SKM-1 treated with dmso at 0.1 percent for 144 hours (cell line): ENCODE measurements at regions not wholly inside any gene's neighbourhood (a gene's known extent, or its start where the extent isn't known, plus 50 kb on each side); places are given as distances from the start of the nearest gene placed in this dataset.

ENCODE experiments used
- DNase-seq: peaks from one replicate; lab custom pipeline; 2025; ENCODE audit not compliant: unreplicated experiment; lab: John Stamatoyannopoulos, UW

DNA sequence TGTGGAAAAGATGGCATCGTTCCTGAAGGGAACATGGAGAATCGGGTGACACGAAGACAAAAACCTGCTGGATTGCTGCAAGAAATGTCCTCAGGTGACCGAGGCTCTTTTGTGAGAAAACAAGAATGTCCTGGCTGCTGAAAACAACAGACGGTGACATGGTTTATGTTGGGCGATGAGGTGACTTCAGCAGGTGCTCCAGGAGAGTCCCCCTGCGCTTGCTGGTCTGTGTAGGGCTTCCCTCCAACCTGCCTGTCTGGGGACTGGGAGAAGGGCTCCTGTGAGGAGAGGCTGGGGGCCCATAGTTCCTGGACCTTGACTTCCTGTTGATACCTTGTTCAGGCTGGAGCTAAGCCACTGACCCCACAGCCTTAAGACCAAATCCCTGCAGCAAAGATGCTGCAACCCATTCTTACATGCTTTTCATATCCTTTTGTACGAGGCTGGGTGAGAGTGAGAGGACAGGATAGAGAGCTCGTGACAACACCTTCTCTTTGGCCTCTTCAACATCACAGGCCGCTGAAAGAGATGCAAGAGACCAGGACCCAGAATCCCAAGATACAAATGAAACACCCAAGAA is 134.8 kb downstream of the CD83 start:
- no peak for DNase-seq

DNA sequence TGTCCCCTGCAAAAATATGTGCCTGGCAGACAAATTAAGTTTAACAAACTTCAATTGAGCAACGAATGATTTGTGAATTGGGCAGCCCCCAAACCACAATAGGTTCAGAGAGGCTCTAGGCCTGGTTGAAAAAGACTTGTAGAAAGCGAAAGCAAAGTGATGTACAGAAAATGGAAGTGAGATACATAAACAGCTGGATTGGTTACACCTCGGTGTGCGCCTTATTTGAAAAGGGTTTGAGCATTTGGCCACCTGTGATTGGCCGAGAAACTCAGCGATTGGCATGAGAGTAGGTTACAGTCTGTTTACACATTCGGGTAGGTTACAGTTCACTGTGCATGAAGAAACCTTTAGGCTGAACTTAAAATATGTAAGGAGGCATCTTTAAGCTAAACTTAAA is 136.9 kb downstream of the CD83 start:
- no peak for DNase-seq

DNA sequence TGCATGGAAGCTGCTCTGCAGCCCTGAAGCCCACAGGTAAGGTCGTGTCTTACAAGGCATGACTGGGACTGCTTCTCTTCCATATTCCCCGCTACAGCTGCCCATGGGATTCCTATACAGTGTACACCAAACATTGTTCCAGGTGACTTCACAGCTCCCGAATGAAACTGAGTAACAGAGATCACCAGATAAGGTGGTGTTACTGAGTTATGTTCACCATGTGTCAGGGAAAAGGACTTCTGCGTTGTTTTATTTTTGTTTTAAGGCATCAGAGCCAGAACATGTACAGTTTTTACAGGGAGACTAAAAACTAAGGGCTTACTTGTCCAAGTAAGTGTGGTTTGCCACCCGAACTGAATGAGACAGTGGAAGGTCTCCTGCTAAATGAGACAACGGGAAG is 138.3 kb downstream of the CD83 start:
- no peak for DNase-seq

DNA sequence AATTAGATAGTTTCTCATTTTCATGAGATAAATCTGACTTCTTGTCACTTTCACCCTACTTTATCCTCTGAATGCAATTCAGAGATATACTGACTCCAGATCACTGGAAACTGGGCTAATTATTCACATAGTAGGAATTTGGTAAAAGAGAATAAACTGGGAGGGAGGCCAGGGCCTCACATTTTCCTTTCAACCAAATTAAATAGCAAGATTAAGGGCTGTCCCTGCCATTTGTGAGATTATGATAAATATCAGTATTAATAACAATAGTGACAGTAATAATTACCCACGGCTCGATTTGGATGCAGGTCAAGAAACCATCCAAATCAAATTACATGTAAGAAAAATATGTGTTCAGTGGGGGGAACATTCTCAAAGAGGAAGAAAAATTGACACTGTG is 140.5 kb downstream of the CD83 start:
- no peak for DNase-seq

DNA sequence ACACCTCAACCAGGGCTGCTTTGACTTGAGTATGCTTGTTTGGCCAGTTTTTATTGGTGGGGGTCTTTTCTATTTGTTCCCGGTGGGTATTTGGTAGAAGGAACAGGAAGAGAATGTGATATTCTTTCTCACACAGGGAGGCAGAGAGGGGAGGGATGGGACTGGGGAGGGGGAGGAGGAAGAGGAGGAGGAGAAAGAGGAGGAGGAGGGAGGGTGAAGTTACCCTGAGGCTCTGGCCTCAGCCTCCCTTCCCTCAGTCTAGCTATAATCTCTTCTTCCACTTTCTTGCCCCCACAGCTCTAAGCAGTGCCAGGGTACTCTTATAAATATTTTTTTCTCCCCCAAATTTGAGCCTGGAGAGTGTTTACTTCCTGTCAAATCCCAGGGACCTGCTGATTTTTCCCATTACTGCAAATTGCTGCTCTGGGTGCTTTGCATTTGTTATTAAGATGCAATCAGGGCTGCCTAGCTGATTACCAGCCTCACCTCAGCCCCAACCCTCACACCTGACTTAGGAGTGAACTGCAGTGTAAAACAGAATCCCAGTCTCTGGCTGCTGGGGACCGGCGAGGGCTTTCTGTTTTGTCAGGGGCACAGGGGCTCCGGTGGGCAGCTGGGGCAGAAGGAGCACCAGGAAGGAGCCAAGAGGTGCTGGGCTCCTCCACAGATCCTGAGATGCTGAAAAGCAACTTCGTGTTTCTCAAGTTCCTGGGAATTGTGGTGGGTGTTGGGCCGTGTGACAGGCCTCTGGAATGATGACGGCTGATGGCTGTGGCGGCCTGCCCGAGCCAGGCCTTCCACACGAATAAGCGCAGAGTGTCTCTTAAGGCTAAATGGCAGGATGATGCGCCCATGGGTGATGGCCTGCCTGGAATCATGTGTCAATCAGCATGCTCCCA is 141.4 kb downstream of the CD83 start:
- DNase-seq: no peak

DNA sequence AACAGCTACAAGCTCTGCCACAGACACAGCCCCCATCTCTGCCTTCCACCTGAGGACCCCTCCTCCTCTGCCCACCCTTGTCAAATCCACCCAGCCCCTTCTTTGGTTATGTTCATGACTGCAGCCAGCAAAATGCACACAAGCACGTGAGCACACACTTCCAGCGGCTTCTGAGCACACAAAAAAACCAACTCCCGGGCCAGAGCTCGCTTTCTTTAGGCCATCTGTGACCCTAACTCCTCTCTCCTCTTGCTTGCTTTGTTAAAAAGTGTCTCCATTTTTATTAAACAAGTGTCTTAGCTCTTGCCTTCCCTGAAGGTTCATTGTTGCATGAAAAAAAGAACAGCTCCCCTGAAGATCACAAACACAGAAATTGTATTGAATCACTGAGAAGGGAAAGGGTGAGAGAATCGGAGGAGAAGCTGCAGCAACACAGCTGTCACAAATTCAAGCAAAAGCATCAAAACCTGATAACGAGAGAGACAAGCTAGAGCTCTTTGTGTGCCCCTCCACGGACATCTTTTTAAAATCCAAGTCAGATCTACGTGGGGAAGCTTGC is 142.1 kb downstream of the CD83 start:
- no peak for DNase-seq

DNA sequence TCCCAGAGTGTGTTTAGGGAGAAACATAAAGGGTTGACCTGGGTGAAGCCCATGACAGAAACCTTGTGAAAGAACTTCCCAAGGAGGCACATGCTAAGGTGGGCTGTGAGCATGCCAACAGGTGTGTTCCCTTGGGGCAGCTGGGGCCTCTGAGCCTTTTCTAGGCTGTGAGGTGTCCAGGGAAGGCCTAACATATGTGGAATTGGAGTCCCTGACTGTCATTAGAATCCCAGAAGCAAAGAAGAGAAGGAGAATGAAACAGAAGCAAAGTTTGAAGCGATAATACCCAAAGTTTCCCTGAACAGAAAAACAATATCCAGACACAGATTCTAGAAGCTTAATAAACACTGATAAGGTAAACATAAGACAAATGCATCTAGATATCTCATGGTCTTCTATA is 143.3 kb downstream of the CD83 start:
- no peak for DNase-seq

DNA sequence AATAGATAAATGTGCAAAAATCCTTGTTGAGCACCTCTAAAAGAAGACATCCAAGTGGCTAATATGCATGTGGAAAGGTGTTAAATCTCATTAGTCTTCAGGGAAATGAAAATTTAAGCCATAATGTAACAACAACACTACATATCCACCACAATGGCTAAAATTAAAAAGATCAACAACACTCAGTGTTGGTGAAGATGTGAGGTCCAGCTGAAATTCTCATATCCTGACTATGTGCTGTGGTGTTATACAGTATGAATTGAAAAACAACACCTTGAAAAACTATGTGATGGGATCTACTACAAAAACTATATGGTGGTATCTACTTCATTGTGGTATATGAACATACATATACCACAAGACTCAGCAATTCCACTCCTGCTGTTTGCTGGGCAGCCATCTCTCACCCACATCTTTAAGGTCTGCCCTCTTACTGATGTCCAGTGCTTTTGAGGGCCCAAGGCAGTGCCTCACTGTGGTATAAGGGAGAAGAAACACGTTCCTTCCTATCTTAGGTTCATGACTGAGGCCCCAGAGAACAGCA is 146.4 kb downstream of the CD83 start:
- DNase-seq: no peak

DNA sequence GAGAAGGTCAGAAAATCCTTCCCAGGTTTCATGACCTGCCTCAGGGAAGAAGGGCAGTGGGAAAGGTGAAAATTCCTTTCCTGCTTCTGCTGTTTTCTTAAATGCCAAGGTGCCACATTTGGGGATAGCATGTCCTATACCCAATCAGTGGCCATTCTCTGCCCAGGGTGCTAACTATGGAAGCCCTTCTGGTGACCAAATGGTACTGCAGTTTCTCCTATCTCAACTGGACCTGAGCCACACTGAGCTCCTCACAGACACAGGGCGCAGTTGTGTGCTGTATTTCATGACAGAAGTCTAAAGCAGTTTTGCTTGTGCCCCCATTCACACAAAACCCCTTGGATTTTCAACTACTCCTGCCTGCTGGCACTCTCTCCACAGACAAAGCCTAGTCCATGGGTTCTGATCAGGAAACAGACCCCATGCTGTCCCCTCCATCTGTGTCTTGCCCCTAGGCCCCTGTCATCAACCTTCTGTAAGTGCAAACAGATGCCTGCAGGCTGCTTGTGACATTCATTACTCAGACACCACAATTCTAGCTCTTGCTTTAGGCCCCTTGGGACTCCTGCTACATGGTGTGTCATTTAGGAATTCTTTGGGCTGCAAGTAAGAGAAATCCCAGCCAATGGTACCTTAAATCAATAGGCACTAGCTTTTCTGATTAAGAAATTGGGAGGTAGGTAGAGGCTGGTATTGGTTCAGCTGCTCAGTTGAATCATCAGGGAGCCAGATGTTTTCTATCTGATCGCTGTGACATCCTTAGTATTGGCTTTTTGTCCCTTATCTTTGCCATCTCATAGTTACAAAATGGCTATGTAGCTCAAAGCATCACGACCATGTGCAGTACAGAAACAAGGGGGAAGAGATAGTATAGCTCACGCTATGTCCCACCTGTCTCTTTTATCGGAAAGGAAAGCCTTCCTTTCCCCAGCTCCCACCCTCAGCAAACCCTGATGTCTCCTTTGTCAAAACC is 147.8 kb downstream of the CD83 start:
- no peak for DNase-seq

DNA sequence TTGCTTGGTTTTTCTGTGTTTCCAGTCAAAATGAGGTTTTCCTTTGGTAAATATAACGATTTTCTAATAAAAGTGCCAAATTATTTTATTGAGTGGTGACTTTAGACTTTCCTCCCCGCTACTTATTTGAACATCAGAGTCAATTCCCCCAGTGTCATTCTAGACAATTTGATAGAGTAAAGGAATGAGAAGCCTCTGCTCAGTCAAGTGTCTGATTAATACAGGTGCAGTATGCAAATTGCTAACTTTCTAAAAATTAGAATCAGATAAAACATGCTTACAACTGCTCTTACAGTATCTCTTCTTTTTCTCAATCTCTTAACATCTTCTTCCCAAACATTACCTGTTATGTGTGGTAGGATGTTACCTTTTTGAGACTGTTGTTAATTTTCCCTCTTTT is 148.7 kb downstream of the CD83 start:
- no peak for DNase-seq

DNA sequence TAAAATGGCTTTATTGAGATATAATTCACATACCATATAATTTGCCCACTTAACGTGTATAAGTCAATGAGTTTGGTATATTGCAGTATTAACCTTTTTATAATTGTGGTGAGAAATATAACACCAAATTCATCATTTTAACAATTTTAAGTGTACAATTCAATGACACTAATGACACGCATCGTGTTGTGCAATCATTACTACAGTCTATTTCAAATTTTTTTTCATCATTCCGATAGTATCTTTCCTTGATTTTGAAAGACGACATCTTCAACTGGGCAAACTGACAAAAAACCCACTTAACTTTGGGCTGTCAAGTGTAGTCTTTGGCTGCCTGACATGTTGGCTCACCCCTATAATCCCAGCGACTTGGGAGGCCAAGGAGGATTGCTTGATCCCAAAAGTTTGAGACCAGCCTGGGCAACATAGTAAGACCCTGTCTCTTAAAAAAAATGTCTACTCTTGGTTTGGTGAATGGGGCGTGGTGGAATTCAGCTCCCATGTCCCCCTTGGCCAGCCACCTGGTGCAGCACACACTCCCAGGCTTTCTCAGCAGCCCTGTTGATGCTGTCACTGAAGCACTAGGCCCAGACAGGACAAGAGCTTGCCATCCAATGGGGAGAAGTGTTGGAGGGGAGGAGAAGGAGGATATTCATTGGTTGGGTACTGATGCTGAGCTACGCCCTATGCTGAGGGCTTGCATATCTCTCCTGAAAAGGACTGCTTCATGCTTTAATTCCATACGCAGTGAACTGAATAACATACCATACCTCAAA is 150.5 kb downstream of the CD83 start:
- no peak for DNase-seq

DNA sequence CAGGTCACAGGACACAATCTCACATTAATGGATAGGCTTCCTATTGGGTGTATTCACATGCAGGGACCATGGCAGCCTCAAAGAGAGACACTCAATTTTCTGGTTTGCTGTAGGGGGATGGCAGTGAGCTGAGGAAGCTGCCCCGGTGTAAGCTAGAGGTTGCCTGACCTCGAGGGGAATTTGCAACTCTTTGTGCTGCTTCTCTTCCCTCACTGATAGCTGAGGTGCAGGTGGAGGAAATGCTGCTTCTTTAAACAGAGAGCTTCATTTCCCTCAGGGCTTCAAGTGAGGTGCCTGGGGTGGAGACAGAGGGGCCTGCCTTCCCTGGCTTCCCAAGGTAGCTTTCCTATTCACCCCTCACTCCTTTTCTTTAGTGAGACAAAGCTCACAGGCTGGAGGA is 151.9 kb downstream of the CD83 start:
- DNase-seq: no peak

DNA sequence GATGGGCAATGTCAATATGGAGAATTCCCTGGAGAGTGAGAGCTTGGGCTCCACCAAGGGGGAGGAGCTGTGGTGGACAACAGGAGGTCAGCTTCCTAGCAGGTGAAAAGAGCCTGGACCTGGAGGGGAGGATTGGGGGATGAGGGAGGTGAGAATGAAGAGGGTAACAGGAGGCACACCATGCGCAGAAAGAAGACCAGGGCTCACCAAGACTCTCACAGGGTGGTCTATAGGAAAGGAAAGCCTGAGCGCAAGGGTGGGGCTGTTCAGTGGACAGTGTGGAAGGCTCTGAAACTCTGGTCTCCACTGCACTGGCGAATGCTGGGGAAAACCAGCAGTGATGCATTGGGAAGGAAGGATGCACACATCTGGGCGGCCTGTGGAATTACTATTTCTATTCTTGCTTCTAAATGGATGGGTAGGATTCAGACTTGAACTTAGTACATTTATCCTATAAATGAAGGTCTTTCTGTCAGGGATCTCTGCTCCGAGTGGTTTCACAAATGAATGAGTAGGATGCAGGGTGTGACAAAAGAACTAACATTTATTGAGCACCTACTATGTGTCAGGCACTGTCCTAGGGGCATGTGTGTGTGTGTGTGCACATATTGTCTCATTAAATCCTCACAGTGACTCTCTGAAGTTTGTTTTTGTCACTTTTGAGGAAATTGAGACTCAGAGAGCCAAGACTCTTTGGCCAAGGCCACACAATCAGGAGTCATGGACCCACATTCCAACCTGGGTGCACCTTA is 152.7 kb downstream of the CD83 start:
- no peak for DNase-seq

DNA sequence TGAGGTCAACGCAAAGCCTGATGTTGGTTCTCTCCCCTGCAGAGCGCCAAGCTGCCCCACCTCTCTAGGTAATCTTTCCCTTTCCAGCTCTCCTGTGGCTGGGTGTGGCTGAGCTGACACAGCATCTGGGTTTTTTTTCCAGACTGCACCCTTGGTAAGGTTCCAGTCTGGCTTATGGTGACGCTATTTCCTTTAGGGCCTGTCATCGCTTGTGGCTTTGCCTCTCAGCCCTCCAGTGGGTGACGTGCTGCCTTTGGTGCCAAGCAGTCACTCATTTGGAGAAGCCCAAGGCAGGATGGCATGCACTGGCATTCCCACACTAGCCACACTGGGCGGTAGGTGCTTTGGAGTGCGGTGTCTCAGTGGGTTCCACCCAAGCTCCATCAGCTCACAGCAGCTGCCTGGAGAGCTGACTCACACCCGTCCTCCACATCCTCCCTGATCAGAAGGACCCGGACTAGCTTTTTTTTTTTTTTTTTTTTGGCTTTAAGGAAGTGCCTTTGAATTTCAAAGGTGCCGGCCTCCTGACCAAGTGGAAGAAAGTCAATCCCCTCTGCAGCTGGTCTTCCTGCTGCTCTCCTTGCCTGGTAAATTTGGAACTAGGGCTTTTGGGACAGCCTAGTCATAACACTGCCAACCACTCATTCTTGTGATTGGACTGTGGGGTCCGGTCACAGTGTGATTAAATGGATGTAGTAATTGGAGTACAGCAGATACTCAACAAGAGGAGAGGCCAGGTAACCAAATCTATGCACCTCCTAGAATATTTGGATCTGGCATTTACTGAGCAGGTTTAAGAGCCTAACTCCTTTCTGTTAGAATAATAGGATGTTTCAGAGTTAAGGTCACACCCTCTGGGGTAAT is 153.6 kb downstream of the CD83 start:
- DNase-seq: no peak

DNA sequence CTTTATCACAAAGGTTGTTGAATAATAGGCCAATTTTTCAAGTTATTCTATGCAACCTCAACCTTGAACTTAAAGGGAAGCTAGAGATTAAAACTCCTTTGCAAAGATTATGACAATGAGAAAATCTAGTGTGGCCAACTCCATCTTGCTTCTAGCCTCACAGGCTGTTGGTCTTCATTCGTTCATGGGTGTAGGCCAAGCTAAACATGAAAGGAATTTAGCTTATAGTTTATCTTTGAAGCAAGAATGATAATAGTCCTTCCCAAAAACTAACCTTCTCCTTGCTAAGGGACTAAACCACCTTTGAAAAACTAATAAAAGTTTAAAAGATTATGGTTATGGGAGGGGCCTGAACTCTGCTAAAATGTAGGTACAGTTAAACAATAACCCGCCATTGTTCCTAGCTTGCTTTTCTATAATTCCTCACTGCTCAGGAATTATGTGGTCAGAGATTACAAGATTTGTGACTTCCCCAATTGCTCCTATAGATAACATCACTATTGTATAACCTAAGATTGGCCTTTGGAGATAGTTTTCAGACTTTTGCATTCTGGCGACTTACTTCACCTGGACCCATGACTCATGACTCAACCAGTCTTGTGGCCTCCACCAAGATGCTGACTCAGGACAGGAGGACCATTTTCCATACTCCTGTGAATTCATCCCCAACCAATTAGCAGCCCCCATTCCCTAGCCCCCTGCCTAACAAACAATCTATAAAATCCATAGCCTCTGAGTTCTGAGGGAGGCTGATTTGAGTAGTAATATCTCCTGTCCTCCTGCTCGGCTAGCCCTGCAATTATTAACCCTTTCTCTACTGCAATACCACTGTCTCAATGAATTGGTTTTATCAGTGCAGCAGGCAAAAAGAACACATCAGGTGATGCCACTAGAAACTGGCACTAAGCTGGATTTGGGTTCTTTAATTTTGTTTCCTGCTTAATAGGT is 154.5 kb downstream of the CD83 start:
- no peak for DNase-seq

DNA sequence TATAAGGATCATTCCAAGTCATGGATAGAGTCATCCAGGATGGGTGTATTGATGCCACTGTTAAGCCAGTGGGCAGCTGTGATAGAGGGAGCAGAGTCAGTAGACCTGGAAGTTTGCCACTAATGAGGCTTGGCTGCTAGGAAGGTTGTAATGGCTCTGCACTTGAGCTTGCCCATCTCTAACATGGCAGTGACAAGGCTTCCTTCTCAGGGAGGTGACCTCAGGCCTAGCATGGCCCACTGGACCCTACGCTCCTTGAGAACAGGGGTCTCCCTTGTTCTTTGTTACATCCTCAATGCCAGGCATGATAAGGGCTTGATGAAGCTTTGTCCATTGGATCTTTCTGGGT is 155.1 kb downstream of the CD83 start:
- no peak for DNase-seq

DNA sequence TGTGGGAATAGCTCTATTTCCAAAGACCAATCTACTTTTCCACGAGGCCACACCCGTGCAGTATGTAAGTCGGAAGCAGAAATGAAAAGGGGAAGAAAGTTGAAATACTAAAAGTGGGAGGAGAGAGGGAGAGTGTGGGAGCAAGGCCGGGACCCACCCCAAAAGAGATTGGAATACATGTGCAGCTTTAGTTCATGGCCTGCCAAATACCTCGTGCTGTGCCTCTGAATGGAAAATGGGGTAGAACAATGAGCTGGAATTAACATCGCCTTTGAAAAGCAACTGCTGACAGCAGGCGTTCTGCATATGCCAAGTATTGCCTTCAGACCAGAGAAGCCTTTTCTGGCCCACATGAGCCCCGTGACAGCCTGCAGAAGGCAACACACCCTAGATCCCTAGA is 155.6 kb downstream of the CD83 start:
- no peak for DNase-seq

DNA sequence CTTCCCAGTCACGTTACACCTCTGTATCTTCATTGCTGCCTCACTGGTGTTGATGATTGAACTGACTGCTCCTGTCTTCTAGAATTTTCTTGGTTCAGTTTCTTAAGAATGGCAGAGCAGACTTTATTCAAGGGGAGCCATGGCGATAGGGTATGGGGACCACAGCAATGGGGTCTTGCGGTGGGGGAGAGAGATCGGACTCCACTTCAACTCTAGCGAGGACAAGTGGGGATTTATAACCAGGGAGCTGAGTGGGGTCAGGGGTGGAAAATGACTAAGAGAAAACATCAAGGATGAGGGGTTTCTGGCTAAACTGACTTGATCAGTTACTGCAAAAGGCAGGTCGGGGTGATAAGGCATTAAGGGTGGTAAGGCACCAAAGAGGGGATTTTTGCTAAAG is 156.4 kb downstream of the CD83 start:
- no peak for DNase-seq
